KMS-11 (cell line): ENCODE measurements at regions not wholly inside any gene's neighbourhood (a gene's known extent, or its start where the extent isn't known, plus 50 kb on each side); places are given as distances from the start of the nearest gene placed in this dataset.

Source experiments
- H2AFZ ChIP-seq: fragments of 200-600 bp; sonication (generic); 2 replicates; pipeline ENCODE4 v1.6.1; 2016; ENCODE audit warnings: antibody characterized with exemption, mixed run types, low read depth
- H3K27ac ChIP-seq: fragments of 200-600 bp; sonication (generic); 2 replicates; pipeline ENCODE4 v1.6.1; 2016; ENCODE audit warnings: mild to moderate bottlenecking, mixed run types
- H3K27me3 ChIP-seq: fragments of 200-600 bp; sonication (generic); 2 replicates; pipeline ENCODE4 v1.6.1; 2017; ENCODE audit warnings: mild to moderate bottlenecking, low read depth, mixed run types, moderate library complexity; ENCODE audit not compliant: insufficient read depth
- H3K36me3 ChIP-seq: fragments of 200-600 bp; sonication (generic); 2 replicates; pipeline ENCODE4 v1.6.1; 2017; ENCODE audit warnings: mild to moderate bottlenecking, mixed run types; ENCODE audit not compliant: insufficient read depth
- H3K4me1 ChIP-seq: fragments of 200-600 bp; sonication (generic); 2 replicates; pipeline ENCODE4 v1.6.1; 2016; ENCODE audit warnings: mild to moderate bottlenecking, low read depth, mixed run types; ENCODE audit not compliant: poor library complexity, severe bottlenecking
- H3K4me2 ChIP-seq: fragments of 200-600 bp; sonication (generic); 2 replicates; pipeline ENCODE4 v1.7.0; 2016; ENCODE audit warnings: mild to moderate bottlenecking, mixed run types
- H3K4me3 ChIP-seq: fragments of 200-600 bp; sonication (generic); IDR thresholded peaks from 2 replicates; pipeline ENCODE4 v1.6.1; 2017; ENCODE audit warnings: low read depth, low read length, mixed read lengths; ENCODE audit not compliant: insufficient read depth
- H3K79me2 ChIP-seq: fragments of 200-600 bp; sonication (generic); 2 replicates; pipeline ENCODE4 v1.6.1; 2016; ENCODE audit warnings: low read depth, mixed run types; ENCODE audit not compliant: insufficient read depth
- H3K9ac ChIP-seq: fragments of 200-600 bp; sonication (generic); 2 replicates; pipeline ENCODE4 v1.6.1; 2016; ENCODE audit warnings: mild to moderate bottlenecking, mixed run types
- H4K20me1 ChIP-seq: fragments of 200-600 bp; sonication (generic); 2 replicates; pipeline ENCODE4 v1.6.1; 2016; ENCODE audit warnings: mild to moderate bottlenecking, mixed run types; ENCODE audit not compliant: insufficient read depth
- CTCF ChIP-seq: fragments of 200-600 bp; sonication (generic); conservative IDR thresholded peaks from 2 replicates; pipeline ENCODE4 v1.6.1; 2017; ENCODE audit warnings: low read depth, mild to moderate bottlenecking, antibody characterized with exemption, low read length, moderate library complexity, mixed read lengths

- H3K36me3 ChIP-seq = no peaks in the 10 kb centered on the region
- H2AFZ ChIP-seq = no peak overlapping the region
- H3K4me2 ChIP-seq = no peak overlapping the region
- no peak overlapping the region for H3K9ac ChIP-seq
- no peak overlapping the region for H3K4me3 ChIP-seq
- no peaks in the 10 kb centered on the region for H4K20me1 ChIP-seq
- no peak overlapping the region for H3K27ac ChIP-seq
- no peaks in the 10 kb centered on the region for H3K79me2 ChIP-seq
- no peaks in the 10 kb centered on the region for H3K27me3 ChIP-seq
- H3K4me1 ChIP-seq = no peaks in the 10 kb centered on the region
- no peak for TF ChIP-seq CTCF
Observed at GRCh38 chr5:39633057-39633456, 208.3 kb upstream of the DAB2 start.

- Histone ChIP-seq H3K9ac (no peak overlapping the region), H3K79me2 (no peaks in the 10 kb centered on the region), H3K4me2 (no peak overlapping the region), H3K4me3 (no peak overlapping the region), H2AFZ (no peak overlapping the region), H3K36me3 (no peaks in the 10 kb centered on the region), H3K4me1 (no peaks in the 10 kb centered on the region), H4K20me1 (no peaks in the 10 kb centered on the region), H3K27me3 (no peaks in the 10 kb centered on the region), H3K27ac (no peak overlapping the region)
- no peak for TF ChIP-seq CTCF
Observed at GRCh38 chr5:39631958-39632357, 207.2 kb upstream of the DAB2 start.

- no peaks in the 10 kb centered on the region for H3K4me1 ChIP-seq
- H3K4me2 ChIP-seq = no peak overlapping the region
- H3K9ac ChIP-seq = no peak overlapping the region
- H3K79me2 ChIP-seq = no peaks in the 10 kb centered on the region
- no peaks in the 10 kb centered on the region for H3K27me3 ChIP-seq
- TF ChIP-seq CTCF = no peak
- no peaks in the 10 kb centered on the region for H3K36me3 ChIP-seq
- H3K27ac ChIP-seq = no peak overlapping the region
- no peak overlapping the region for H2AFZ ChIP-seq
- H3K4me3 ChIP-seq = no peak overlapping the region
- no peaks in the 10 kb centered on the region for H4K20me1 ChIP-seq
Observed at GRCh38 chr5:39629946-39630345, 205.2 kb upstream of the DAB2 start.

GRCh38 chr5:39628348-39628747 lies 203.6 kb upstream of the DAB2 start:
- no peak overlapping the region for H3K9ac ChIP-seq
- no peak overlapping the region for H3K27ac ChIP-seq
- H4K20me1 ChIP-seq = no peaks in the 10 kb centered on the region
- no peaks in the 10 kb centered on the region for H3K36me3 ChIP-seq
- no peak overlapping the region for H3K4me3 ChIP-seq
- H3K27me3 ChIP-seq = no peaks in the 10 kb centered on the region
- H2AFZ ChIP-seq = no peak overlapping the region
- no peaks in the 10 kb centered on the region for H3K4me1 ChIP-seq
- no peaks in the 10 kb centered on the region for H3K79me2 ChIP-seq
- H3K4me2 ChIP-seq = no peak overlapping the region
- TF ChIP-seq CTCF = no peak

- Histone ChIP-seq H3K9ac (no peak overlapping the region), H3K4me2 (no peak overlapping the region), H3K27me3 (no peaks in the 10 kb centered on the region), H3K4me3 (no peak overlapping the region), H3K36me3 (no peaks in the 10 kb centered on the region), H3K79me2 (no peaks in the 10 kb centered on the region), H4K20me1 (no peaks in the 10 kb centered on the region), H3K4me1 (no peaks in the 10 kb centered on the region), H2AFZ (no peak overlapping the region), H3K27ac (no peak overlapping the region)
- TF ChIP-seq CTCF = no peak
Observed at GRCh38 chr5:39624890-39625289, 200.1 kb upstream of the DAB2 start.
